HG03342 (cell line): ENCODE measurements at regions not wholly inside any gene's neighbourhood (a gene's known extent, or its start where the extent isn't known, plus 50 kb on each side); places are given as distances from the start of the nearest gene placed in this dataset.
"Not testable (repeated sequence)": the region's sequence is repeated elsewhere in the genome, so short reads cannot be mapped to it uniquely, and the experiment has no call there.

Experiments used
- ATAC-seq: cut with Tn5 transposase; IDR thresholded peaks from one replicate; pipeline ENCODE4 v1.9.1; 2021; ENCODE audit warnings: mild to moderate bottlenecking, moderate library complexity; ENCODE audit not compliant: unreplicated experiment

DNA sequence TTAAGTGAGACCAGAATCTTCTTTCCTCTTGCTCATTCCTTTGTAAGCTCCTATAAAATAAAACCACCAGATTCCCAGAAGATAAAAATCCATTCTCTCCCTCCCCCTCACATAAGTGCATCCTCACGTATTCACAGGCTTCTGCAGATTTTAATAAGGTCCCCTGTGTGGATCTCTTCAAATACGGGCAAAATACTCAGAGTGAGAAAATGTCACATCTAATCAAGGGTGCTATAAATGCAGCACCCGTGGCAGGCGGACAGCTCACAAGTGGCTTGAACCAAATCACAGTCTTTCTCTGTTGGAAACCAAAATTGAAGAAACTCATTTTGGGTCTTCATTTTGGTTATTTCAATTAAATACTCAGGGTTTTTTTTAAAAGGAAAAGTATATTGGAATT, 212.9 kb upstream of the CMC1 start:
- ATAC-seq: no peak

DNA sequence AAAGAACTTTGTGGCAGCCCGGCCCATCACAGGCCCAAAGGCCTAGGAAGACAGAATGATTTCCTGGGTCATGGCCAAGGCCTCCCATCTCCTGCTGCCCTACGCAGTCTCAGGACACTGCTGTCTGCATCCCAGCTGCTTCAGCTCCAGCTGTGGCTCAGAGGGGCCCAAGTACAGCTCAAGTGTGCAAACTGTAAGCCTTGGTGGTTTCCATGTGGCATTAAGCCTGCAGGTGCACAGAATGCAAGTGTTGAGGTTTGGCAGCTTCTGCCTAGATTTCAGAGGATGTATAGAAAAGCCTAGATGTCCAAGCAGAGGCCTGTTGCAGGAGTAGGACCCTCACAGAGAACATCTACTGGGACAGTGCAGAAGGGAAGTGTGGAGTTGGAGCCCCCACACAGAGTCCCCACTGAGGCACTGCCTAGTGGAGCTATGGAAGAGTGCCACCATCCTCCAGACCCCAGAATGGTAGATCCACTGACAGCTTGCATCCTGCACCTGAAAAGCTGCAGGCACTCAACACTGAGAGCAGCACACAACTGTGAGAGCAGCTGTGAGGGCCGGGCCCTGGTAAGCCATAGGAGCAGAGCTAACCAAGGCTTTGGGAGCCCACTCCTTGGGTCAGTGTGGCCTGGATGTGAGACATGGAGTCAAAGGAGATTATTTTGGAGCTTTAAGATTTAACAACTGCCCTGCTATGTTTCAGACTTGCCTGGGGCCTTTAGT, 208.2 kb upstream of the CMC1 start:
- no peak for ATAC-seq

GRCh38 chr3:28036599-28037575, 204.5 kb upstream of the CMC1 start:
- no peak for ATAC-seq

DNA sequence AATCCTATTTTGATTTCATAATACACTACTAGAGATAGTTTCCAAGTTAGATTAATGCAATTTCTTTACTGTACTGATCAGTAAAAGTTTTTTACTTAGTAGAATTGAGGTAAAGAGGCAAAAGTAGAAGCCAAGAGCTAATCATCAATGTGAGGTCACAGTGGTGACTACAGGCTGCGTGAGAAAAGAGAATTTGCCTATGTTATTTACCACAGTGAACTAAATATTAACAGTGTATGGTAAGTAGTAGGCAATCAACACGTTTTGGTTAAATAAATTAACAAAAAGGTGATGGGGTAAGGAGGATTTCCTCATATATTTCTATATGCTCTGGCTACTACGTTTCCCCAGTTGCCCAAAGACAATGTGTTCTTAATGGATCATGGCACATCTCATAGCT, 202.2 kb upstream of the CMC1 start:
- ATAC-seq: peak; percentile 45

- ATAC-seq: no peak
Observed at GRCh38 chr3:28039829-28040228, 201.6 kb upstream of the CMC1 start.

- ATAC-seq: peak; percentile 68
Observed at GRCh38 chr3:28042095-28042635, 199.3 kb upstream of the CMC1 start.

GRCh38 chr3:28042707-28043106, 198.7 kb upstream of the CMC1 start:
- ATAC-seq: no peak

GRCh38 chr3:28050120-28050519, 191.3 kb upstream of the CMC1 start:
- ATAC-seq: no peak

DNA sequence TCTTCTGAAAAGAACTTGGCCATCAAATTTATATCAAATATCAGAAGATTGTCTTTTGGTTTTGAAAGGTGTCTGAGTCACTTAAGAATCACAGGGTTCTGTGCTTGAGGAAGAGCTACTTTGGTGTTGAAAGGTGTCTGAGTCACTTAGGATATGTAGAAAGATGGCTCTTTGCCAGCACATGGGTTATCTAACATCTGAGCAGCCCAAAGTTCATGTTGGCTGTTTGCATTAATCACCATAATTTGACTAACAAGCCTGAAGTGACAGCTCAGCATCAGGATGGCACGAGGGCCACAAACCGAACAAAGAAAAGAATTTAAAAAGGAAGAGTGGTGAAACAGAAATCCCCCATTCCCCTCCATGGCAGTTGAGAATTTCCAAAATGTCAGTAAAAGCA, 190.5 kb upstream of the CMC1 start:
- no peak for ATAC-seq

GRCh38 chr3:28053759-28054158, 187.7 kb upstream of the CMC1 start:
- ATAC-seq: no peak

- ATAC-seq: no peak
Observed at GRCh38 chr3:28056806-28057205, 184.6 kb upstream of the CMC1 start.

GRCh38 chr3:28057539-28057938, 183.9 kb upstream of the CMC1 start:
- no peak for ATAC-seq

DNA sequence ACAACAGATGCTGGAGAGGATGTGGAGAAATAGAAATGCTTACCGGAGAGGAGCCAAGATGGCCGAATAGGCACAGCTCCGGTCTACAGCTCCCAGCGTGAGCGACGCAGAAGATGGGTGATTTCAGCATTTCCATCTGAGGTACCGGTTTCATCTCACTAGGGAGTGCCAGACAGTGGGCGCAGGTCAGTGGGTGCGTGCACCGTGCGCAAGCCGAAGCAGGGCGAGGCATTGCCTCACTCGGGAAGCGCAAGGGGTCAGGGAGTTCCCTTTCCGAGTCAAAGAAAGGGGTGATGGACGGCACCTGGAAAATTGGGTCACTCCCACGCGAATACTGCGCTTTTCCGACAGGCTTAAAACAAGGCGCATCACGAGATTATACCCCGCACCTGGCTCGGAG, 182.2 kb upstream of the CMC1 start:
- ATAC-seq: not testable (repeated sequence)

DNA sequence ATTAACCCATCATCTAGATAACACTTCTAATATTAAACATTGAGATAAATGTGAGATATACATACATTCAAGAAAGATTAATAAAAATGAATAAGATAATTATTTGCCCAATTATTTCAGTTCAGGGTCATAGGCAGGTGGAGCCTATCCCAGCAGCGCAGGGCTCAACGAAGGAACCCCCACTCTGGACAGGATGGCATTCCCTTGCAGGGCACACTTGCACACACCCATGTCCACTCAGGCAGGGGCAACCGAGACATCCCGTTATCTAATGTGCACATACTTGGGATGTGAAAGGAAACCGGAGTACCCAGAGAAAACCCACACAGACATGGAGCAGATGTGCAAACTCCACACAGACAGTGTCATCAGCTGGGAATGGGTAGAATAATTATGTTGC, 175.4 kb upstream of the CMC1 start:
- ATAC-seq: no peak

- no peak for ATAC-seq
Observed at GRCh38 chr3:28067014-28067413, 174.4 kb upstream of the CMC1 start.

GRCh38 chr3:28068342-28068741, 173.1 kb upstream of the CMC1 start:
- ATAC-seq: no peak

DNA sequence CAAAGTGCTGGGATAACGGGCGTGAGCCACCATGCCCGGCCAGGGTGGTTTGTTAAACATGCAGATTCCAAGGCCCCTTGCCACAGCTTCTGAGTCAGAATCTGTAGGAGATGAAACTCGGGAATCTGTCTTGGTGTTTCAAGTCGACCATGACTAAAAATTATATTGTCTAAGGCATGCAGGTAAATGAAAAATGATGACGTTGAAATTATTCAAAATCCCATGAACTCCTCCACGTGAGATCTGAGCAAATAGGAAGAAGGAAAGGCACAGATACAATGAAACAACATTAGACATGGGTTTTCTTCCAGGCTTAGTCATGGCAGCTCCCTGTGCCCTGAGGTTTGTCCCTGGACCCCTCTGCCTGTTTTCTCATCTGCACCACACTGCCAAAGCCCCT, 172.0 kb upstream of the CMC1 start:
- no peak for ATAC-seq

DNA sequence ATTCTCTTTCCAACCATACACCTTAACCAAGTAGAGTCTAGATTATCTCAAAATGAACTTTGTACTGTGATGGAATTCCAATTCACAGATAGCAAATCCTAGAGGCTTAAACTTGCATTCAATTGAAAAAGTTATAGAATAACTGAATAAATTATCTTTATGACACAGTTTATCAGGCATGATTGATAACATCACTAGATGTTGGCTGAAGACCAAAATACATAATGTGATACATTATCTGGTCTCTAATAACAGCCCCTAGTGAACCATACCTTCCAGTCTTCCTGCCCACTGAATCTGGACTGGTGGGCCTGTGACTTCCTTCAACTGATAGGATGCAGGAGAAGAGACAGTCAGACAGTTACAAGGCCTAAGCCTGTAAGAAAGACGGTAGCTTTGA, 165.2 kb upstream of the CMC1 start:
- ATAC-seq: no peak

DNA sequence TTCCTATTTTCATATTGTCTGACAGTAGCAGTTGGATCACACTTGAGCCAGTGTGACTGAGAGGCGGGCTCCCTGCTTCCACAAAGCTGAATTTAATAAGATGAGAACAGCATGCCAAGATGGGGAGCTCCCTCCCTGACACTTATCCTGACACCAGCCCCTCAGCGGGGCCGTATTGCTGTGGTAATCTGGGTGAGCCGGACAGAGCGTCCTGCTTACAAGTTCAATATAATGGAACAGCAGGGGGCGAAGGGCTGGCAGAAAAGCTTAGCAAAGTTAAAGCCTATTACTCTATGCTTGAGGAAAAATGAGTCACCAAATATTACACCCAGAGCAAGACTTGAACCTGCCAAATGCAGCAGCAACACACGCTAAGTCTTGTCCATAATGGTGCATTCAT, 163.8 kb upstream of the CMC1 start:
- ATAC-seq: no peak

GRCh38 chr3:28078536-28078935, 162.9 kb upstream of the CMC1 start:
- no peak for ATAC-seq

DNA sequence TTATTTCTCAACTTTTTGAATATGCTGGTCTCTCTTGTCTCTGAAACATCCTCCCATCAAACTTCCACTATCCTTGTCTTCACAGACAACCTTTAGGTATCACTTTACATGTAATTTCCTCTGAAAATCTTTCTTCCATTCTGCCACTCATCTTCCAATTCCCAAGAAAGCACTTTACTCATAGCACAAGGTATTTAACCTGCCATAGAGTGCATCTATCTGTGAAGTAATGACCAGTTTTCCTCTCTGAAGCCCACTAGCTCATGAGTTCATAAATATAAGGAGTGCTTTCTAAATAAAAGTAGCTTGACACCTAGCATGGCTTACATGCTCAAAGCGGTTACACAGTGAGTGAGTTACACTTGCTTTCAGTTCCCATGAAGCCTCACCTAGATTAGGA, 160.7 kb upstream of the CMC1 start:
- no peak for ATAC-seq

DNA sequence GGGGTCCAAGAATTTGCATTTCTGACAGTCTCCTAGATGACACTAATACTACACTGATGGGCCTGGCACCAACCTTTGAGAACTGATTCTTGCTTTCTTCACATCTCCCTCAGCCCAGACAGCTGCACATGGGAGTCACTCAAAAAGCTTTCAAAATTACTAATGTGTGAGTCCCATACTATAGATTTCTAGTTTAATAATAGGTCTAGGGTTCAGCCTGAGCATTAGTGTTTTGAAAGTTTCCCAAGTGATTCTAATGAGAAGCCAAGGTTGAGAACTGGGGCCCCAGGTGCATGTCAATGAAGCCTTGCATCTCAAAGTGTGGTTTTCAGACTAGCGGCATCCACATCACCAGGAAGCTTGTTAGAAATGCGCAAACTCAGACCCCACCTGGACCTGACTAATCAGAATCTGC, 159.9 kb upstream of the CMC1 start:
- no peak for ATAC-seq
